ENCODE measurements at regions not wholly inside any gene's neighbourhood (a gene's known extent, or its start where the extent isn't known, plus 50 kb on each side); places are given as distances from the start of the nearest gene placed in this dataset.

DNA sequence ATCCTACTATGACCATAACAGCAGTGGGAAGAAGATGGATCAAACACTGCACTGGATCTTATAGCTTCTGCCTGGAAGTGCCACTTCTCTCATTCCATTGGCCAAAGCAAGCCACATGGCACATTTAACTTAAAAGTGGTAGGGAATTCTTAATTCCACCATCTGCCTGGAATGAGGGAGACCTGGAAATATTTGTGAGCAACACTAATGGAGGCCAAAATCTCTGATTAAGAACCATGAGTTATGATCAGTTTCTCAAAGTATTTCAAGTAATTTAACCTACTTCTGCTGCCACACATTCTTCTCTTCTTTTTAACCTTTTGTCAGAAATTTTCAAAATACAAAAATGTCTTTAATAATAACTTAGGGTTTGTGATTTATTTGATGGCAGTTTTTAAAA, 154.0 kb upstream of the C1orf87 start:
- Histone ChIP-seq H3K4me3 (ENCODE audit: low read depth in 1 of 3, low read length in 3 of 3) (no peak overlapping the region), H3K9me3 (ENCODE audit: control insufficient read depth in 2 of 2, insufficient read depth in 1 of 2, low read depth in 1 of 2, low read length in 1 of 2) (no peaks in the 10 kb centered on the region), H3K36me3 (ENCODE audit: control insufficient read depth in 3 of 3, insufficient read depth in 2 of 3, low read depth in 1 of 3, low read length in 3 of 3) (no peaks in the 10 kb centered on the region), H3K27ac (ENCODE audit: low read depth in 1 of 3, low read length in 2 of 3) (no peak overlapping the region), H3K4me1 (ENCODE audit: control insufficient read depth in 3 of 3, insufficient read depth in 2 of 3, low read depth in 1 of 3, low read length in 2 of 3) (no peaks in the 10 kb centered on the region), H3K27me3 (ENCODE audit: control insufficient read depth in 3 of 3, insufficient read depth in 3 of 3, low read length in 3 of 3) (no peaks in the 10 kb centered on the region)
- FAIRE-seq (no peak), DNase-seq (no peak)

- FAIRE-seq (no peak), DNase-seq (no peak)
- 69 to 77% (median 69%) methylated on average over 3 of the region's 3 CpGs for WGBS, 3 donors
- H3K27ac ChIP-seq (ENCODE audit: low read depth in 1 of 3, low read length in 2 of 3), result no peak overlapping the region
- H3K36me3 ChIP-seq (ENCODE audit: control insufficient read depth in 3 of 3, insufficient read depth in 2 of 3, low read depth in 1 of 3, low read length in 3 of 3), result no peaks in the 10 kb centered on the region
- H3K9me3 ChIP-seq (ENCODE audit: control insufficient read depth in 2 of 2, insufficient read depth in 1 of 2, low read depth in 1 of 2, low read length in 1 of 2), result no peaks in the 10 kb centered on the region
- H3K4me3 ChIP-seq (ENCODE audit: low read depth in 1 of 3, low read length in 3 of 3), result no peak overlapping the region
- no peaks in the 10 kb centered on the region for H3K4me1 ChIP-seq (ENCODE audit: control insufficient read depth in 3 of 3, insufficient read depth in 2 of 3, low read depth in 1 of 3, low read length in 2 of 3)
- H3K27me3 ChIP-seq (ENCODE audit: control insufficient read depth in 3 of 3, insufficient read depth in 3 of 3, low read length in 3 of 3), result no peaks in the 10 kb centered on the region
These were observed 151.9 kb upstream of the C1orf87 start for GRCh38 chr1:60225486-60225885.

GRCh38 chr1:60224523-60224922, 151.0 kb upstream of the C1orf87 start:
- no peaks in the 10 kb centered on the region for H3K4me1 ChIP-seq (ENCODE audit: control insufficient read depth in 3 of 3, insufficient read depth in 2 of 3, low read depth in 1 of 3, low read length in 2 of 3)

GRCh38 chr1:60223158-60223557, 149.6 kb upstream of the C1orf87 start:
- no peaks in the 10 kb centered on the region for H3K4me1 ChIP-seq (ENCODE audit: control insufficient read depth in 3 of 3, insufficient read depth in 2 of 3, low read depth in 1 of 3, low read length in 2 of 3)
- H3K27ac ChIP-seq (ENCODE audit: low read depth in 1 of 3, low read length in 2 of 3), result no peak overlapping the region
- FAIRE-seq, result no peak
- H3K36me3 ChIP-seq (ENCODE audit: control insufficient read depth in 3 of 3, insufficient read depth in 2 of 3, low read depth in 1 of 3, low read length in 3 of 3), result no peaks in the 10 kb centered on the region
- 67 to 70% (median 69%) methylated on average over 5 of the region's 5 CpGs for WGBS, 3 donors
- no peak overlapping the region for H3K4me3 ChIP-seq (ENCODE audit: low read depth in 1 of 3, low read length in 3 of 3)
- H3K9me3 ChIP-seq (ENCODE audit: control insufficient read depth in 2 of 2, insufficient read depth in 1 of 2, low read depth in 1 of 2, low read length in 1 of 2), result no peaks in the 10 kb centered on the region
- H3K27me3 ChIP-seq (ENCODE audit: control insufficient read depth in 3 of 3, insufficient read depth in 3 of 3, low read length in 3 of 3), result no peaks in the 10 kb centered on the region
- DNase-seq, result no peak

More at GRCh38 chr1:60224523-60224922, 151.0 kb upstream of the C1orf87 start:
- DNase-seq, result no peak
- Histone ChIP-seq H3K4me3 (ENCODE audit: low read depth in 1 of 3, low read length in 3 of 3) (no peak overlapping the region), H3K27ac (ENCODE audit: low read depth in 1 of 3, low read length in 2 of 3) (no peak overlapping the region), H3K27me3 (ENCODE audit: control insufficient read depth in 3 of 3, insufficient read depth in 3 of 3, low read length in 3 of 3) (no peaks in the 10 kb centered on the region), H3K9me3 (ENCODE audit: control insufficient read depth in 2 of 2, insufficient read depth in 1 of 2, low read depth in 1 of 2, low read length in 1 of 2) (no peaks in the 10 kb centered on the region), H3K36me3 (ENCODE audit: control insufficient read depth in 3 of 3, insufficient read depth in 2 of 3, low read depth in 1 of 3, low read length in 3 of 3) (no peaks in the 10 kb centered on the region)
- 76 to 87% (median 84%) methylated on average over 3 of the region's 3 CpGs for WGBS, 3 donors
- FAIRE-seq, result no peak

DNA sequence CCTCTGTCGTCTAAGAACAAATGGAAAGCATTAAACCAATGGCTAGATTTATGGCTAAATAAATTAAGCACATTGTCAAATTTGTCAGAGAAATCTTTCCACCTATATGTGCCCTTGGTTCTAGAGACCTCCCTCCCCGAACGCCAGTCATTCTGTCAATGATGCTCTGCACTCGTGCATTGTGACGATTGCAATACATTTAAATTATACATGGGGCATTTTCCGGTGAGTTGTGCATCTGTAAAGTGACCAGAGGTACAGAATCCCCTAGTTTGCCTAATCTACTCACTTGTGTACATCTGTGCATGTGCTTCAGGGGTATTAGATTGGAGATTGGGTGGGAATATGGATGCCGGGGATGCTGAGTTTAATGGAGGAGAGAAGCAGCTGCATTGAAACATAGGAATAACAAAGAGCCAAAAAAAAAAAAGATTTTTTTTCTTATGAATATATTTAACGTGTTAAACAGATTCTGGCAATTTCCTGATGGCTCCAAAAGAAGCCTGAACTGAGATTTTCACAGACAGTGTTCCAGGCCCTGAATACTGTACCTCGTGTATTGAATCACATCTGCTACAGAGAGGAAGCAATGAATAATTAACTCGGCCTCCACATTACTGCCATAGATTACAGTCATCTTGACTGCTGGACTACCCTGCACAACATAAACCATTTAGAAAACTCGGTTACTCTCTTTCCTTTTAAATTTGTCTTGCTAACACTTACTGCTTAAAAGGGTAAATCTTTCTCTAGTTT, 149.0 kb upstream of the C1orf87 start:
- Histone ChIP-seq H3K36me3 (ENCODE audit: control insufficient read depth in 3 of 3, insufficient read depth in 2 of 3, low read depth in 1 of 3, low read length in 3 of 3) (no peaks in the 10 kb centered on the region), H3K27me3 (ENCODE audit: control insufficient read depth in 3 of 3, insufficient read depth in 3 of 3, low read length in 3 of 3) (no peaks in the 10 kb centered on the region), H3K9me3 (ENCODE audit: control insufficient read depth in 2 of 2, insufficient read depth in 1 of 2, low read depth in 1 of 2, low read length in 1 of 2) (no peaks in the 10 kb centered on the region), H3K4me1 (ENCODE audit: control insufficient read depth in 3 of 3, insufficient read depth in 2 of 3, low read depth in 1 of 3, low read length in 2 of 3) (no peaks in the 10 kb centered on the region), H3K4me3 (ENCODE audit: low read depth in 1 of 3, low read length in 3 of 3) (no peak overlapping the region), H3K27ac (ENCODE audit: low read depth in 1 of 3, low read length in 2 of 3) (no peak overlapping the region)
- DNase-seq, result peak in 1 of 2 donors; percentile 1
- 62 to 71% (median 68%) methylated on average over 11 of the region's 11 CpGs for WGBS, 3 donors
- no peak for FAIRE-seq

DNA sequence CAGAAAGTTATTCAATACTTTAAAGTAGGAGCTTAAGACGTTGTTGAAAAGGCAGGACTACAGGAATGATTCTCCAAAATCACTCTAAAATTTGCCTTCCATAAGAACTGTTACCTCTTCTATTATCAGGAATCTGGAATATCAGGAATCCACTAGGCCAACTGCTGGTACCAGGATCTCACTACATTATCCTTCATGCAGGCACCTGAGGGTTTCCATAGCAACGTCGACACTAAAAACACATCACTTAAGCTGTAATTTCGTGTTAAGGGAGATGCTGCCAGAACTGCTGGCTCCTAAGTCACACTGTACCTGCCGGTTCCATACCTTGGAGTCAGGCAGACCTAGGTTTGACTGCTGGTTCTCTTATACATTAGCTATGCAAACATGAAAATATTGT, 139.7 kb upstream of the C1orf87 start:
- FAIRE-seq (no peak), DNase-seq (no peak)
- H3K27ac ChIP-seq (ENCODE audit: low read depth in 1 of 3, low read length in 2 of 3), result no peak overlapping the region
- H3K4me3 ChIP-seq (ENCODE audit: low read depth in 1 of 3, low read length in 3 of 3), result no peak overlapping the region
- no peaks in the 10 kb centered on the region for H3K27me3 ChIP-seq (ENCODE audit: control insufficient read depth in 3 of 3, insufficient read depth in 3 of 3, low read length in 3 of 3)
- WGBS, 3 donors, result 66 to 77% (median 70%) methylated on average over 5 of the region's 5 CpGs
- H3K36me3 ChIP-seq (ENCODE audit: control insufficient read depth in 3 of 3, insufficient read depth in 2 of 3, low read depth in 1 of 3, low read length in 3 of 3), result no peaks in the 10 kb centered on the region
- H3K4me1 ChIP-seq (ENCODE audit: control insufficient read depth in 3 of 3, insufficient read depth in 2 of 3, low read depth in 1 of 3, low read length in 2 of 3), result no peaks in the 10 kb centered on the region
- H3K9me3 ChIP-seq (ENCODE audit: control insufficient read depth in 2 of 2, insufficient read depth in 1 of 2, low read depth in 1 of 2, low read length in 1 of 2), result no peaks in the 10 kb centered on the region

DNA sequence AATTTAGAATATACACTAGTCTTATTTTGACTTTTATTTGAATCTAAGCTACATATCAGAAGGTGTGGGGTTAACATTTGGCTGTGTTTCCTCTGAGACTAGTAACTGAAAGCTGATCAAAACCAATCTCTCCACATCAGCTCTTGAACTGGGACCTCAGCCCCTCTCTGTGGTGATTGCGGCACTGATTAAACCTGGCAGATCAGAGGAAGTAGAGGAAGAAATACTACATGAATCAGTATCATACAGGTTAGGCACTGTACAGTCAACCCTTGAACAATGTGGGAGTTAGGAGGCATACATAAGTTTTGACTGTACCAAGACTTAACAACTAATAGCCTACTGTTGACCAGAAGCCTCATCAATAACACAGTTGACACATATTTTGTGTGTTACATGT, 122.5 kb upstream of the C1orf87 start:
- H3K36me3 ChIP-seq (ENCODE audit: control insufficient read depth in 3 of 3, insufficient read depth in 2 of 3, low read depth in 1 of 3, low read length in 3 of 3), result no peaks in the 10 kb centered on the region
- 90 to 94% (median 92%) methylated on average over 1 of the region's 1 CpG for whole genome bisulfite sequencing, 3 donors
- DNase-seq (no peak), FAIRE-seq (no peak)
- H3K4me1 ChIP-seq (ENCODE audit: control insufficient read depth in 3 of 3, insufficient read depth in 2 of 3, low read depth in 1 of 3, low read length in 2 of 3), result no peaks in the 10 kb centered on the region
- H3K27ac ChIP-seq (ENCODE audit: low read depth in 1 of 3, low read length in 2 of 3), result no peak overlapping the region
- no peaks in the 10 kb centered on the region for H3K27me3 ChIP-seq (ENCODE audit: control insufficient read depth in 3 of 3, insufficient read depth in 3 of 3, low read length in 3 of 3)
- H3K9me3 ChIP-seq (ENCODE audit: control insufficient read depth in 2 of 2, insufficient read depth in 1 of 2, low read depth in 1 of 2, low read length in 1 of 2), result no peaks in the 10 kb centered on the region
- H3K4me3 ChIP-seq (ENCODE audit: low read depth in 1 of 3, low read length in 3 of 3), result no peak overlapping the region

GRCh38 chr1:60185684-60186083, 112.1 kb upstream of the C1orf87 start:
- no peak overlapping the region for H3K27ac ChIP-seq (ENCODE audit: low read depth in 1 of 3, low read length in 2 of 3)
- no peak for FAIRE-seq
- H3K36me3 ChIP-seq (ENCODE audit: control insufficient read depth in 3 of 3, insufficient read depth in 2 of 3, low read depth in 1 of 3, low read length in 3 of 3), result no peaks in the 10 kb centered on the region
- H3K4me3 ChIP-seq (ENCODE audit: low read depth in 1 of 3, low read length in 3 of 3), result no peak overlapping the region
- DNase-seq, result no peak
- H3K9me3 ChIP-seq (ENCODE audit: control insufficient read depth in 2 of 2, insufficient read depth in 1 of 2, low read depth in 1 of 2, low read length in 1 of 2), result peaks cover 0 to 21% of the 10 kb centered on the region in 2 donors
- 13 to 47% (median 18%) methylated on average over 1 of the region's 1 CpG for WGBS, 3 donors
- no peaks in the 10 kb centered on the region for H3K4me1 ChIP-seq (ENCODE audit: control insufficient read depth in 3 of 3, insufficient read depth in 2 of 3, low read depth in 1 of 3, low read length in 2 of 3)
- H3K27me3 ChIP-seq (ENCODE audit: control insufficient read depth in 3 of 3, insufficient read depth in 3 of 3, low read length in 3 of 3), result no peaks in the 10 kb centered on the region

DNA sequence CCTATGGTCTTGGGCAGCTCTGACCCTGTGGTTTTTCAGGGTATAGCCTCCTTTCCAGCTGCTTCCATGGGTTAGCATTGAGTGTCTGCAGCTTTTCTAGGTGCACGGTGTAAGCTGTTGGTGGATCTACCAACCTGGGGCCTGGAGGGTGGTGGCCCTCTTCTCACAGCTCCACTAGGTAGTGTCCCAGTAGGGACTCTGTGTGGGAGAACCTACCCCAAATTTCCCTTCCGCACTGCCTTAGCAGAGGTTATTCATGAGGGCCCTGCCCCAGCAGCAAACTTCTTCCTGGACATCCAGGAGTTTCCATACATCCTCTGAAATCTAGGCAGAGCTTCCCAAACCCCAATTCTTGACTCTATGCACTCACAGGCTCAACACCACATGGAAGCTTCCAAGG, 111.0 kb upstream of the C1orf87 start:
- DNase-seq, result no peak
- Histone ChIP-seq H3K4me1 (ENCODE audit: control insufficient read depth in 3 of 3, insufficient read depth in 2 of 3, low read depth in 1 of 3, low read length in 2 of 3) (no peaks in the 10 kb centered on the region), H3K27me3 (ENCODE audit: control insufficient read depth in 3 of 3, insufficient read depth in 3 of 3, low read length in 3 of 3) (no peaks in the 10 kb centered on the region), H3K9me3 (ENCODE audit: control insufficient read depth in 2 of 2, insufficient read depth in 1 of 2, low read depth in 1 of 2, low read length in 1 of 2) (peaks cover 0 to 21% of the 10 kb centered on the region in 2 donors), H3K27ac (ENCODE audit: low read depth in 1 of 3, low read length in 2 of 3) (no peak overlapping the region), H3K36me3 (ENCODE audit: control insufficient read depth in 3 of 3, insufficient read depth in 2 of 3, low read depth in 1 of 3, low read length in 3 of 3) (no peaks in the 10 kb centered on the region), H3K4me3 (ENCODE audit: low read depth in 1 of 3, low read length in 3 of 3) (no peak overlapping the region)
- WGBS, 3 donors, result 92 to 95% (median 94%) methylated on average over 2 of the region's 2 CpGs
- FAIRE-seq, result no peak
